NCI-H146 (cell line): ENCODE measurements at regions not wholly inside any gene's neighbourhood (a gene's known extent, or its start where the extent isn't known, plus 50 kb on each side); places are given as distances from the start of the nearest gene placed in this dataset.
A peak's percentile ranks its signal among the peaks of the same experiment; 100 is the strongest.
"Not testable (repeated sequence)": the region's sequence is repeated elsewhere in the genome, so short reads cannot be mapped to it uniquely, and the experiment has no call there.

Source experiments
- DNase-seq: peaks from one replicate; lab custom pipeline; 2025; lab: John Stamatoyannopoulos, UW

DNA sequence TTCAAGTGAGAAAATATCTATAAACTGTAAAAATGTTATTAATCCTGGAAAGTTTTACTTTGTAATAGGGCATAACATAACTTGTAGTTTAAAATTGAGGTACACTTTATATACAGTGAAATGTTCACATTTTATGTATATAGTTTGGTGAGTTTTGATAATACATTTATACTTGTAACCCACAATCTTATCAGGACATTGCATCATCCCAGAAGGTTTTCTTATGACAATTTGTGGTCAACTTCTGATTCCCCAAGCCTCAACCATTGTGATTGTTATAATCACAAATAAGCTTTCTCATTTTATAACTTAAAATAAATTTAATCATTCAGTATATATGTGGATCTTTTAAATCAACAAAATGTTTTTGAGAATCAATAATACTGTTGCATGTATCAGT lies 151.1 kb downstream of the TFPI2 start:
- DNase-seq, result no peak

- no peak for DNase-seq
These were observed 152.6 kb downstream of the TFPI2 start for GRCh38 chr7:93737953-93738352.

DNA sequence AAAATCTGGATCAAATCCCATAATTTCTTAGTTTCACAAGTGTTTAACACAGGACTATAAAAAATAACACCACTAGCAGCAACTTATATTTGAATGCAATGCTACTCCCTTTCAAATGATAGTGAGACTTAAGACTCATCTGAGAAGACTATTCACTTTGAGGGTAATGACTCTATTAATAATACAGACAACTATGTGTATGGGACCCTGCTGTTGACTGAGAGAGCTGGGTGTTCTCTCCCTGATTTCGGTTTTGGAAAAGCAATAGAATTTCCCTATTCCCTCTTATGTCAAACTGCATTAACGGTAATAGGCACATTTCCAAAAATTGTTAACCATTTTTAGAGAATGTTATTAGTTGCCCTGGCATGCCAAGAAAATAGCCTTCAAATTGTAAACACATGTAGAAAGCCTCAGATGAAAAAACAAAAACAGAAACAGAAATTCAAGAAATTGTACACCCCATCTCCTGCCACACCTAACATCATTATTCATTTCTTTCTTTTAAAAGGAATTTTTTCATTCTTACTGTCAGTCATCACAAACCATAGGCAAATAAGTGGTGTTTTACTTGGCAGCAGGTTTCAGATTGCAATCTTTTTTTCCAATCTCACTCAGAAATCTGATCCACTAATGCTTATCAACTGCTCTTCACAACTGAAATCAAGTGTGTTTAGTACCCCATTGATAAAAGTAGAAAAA lies 153.7 kb downstream of the TFPI2 start:
- DNase-seq, result peak; percentile 26

DNA sequence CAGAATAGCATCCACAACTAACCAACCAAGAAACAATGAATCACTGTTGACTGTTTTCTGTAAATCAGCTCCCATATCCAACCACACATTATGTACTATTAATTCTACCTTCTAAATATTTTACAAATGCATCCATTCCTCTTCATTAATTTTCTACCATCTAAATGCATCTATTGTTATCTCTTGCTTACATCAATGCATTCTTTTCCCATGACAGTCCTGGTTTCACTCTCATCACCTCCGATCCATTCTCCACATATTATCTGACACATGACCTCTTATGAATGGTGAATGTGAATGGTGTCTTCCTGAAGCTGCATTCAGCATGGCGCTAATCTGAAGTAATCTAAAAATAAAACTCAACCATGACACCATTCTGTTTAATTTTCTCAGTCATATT lies 153.8 kb upstream of the CALCR start:
- DNase-seq, result no peak

- DNase-seq, result no peak
These were observed 151.4 kb upstream of the CALCR start for GRCh38 chr7:93725954-93726353.

DNA sequence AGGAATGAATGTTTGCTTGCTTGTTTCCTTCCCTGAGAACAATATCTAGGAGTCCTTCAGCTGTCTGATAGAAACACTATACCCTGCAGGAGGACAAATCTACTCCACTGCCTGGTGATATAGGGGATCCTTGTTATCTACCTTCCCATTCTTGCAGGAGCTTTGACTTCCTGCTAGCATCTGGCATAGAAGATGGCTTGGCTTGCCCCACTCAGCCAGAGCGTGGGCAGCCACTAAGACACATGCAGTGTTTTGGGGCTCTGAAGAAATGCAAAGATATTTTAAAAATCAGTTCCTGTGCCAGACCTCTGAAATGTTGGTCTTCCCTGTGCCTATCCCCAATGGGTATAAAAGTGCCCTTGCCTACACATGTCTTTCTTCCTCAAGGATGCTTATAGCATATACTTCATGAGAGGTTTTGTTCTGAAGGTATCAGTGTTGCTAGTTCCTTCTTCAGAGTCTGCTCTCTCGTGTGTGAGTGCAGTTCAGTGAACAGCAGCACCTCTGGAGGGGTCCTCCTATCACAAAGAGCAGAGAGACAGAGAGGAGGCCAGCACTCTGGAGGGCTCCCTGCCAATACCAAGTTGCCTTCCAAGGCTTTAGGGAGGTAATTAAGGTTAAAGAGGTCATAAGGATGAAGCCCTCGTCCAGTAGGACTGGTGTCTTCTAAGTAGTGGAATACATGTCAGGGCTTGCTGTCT lies 149.1 kb upstream of the CALCR start:
- DNase-seq, result no peak

- no peak for DNase-seq
These were observed 145.6 kb upstream of the CALCR start for GRCh38 chr7:93720106-93720505.

DNA sequence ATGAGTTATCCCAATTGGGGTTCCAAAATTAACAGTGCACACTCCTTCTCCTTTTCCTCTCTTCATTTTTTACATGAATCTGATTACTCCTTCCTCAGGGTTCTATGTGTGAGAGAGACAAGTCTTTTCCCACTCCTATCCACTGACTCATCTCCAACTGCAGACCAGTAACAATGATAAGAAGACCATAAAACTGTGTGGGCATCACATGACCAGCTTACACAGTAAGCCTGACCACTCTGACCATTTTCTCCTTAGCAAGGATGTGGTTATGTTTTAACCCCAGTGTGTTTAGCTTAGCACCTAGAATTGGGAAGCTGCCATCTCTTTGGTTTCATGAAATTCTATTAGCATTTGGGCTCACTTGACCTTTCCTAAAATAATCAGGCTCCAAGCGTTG lies 145.0 kb upstream of the CALCR start:
- DNase-seq, result no peak

- no peak for DNase-seq
These were observed 142.8 kb upstream of the CALCR start for GRCh38 chr7:93717217-93717900.

DNA sequence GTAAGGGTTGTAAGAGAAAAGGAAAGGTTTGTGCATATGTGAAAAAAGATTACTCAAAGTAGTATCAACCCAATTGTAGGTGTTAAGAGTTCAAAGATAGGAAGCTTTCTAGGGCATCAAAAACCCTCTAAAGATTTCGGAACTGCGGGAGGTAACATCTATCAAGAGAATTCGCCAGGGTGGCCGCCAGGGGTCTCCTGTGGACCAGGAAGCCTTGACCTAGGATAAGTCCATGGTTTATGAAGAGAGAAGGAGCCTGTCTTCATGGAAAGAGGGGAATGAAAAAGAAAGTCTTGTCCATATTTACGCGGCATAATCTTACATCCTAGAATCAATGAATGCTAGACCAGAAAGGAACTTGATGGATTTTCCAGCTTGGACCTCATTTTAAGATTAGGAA lies 140.7 kb upstream of the CALCR start:
- peak; percentile 26 for DNase-seq

DNA sequence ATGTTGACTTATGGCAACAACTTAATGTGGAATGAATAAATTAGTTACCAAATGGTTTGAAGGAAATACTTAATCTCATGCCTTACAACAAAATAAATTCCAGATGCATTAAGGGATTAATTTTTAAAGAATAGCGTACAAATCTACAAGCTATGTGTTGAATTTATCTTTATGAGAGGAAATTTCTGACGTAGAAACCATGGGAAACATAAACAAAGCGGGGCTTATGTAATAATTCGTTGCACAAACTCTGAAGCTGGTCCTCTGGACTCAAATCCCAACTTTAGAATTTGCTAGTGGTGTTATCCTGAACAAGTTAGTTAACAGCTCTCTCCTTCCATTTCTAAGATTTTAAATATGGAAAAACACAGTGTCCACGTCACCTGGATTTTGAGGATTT lies 137.4 kb upstream of the CALCR start:
- DNase-seq, result no peak

DNA sequence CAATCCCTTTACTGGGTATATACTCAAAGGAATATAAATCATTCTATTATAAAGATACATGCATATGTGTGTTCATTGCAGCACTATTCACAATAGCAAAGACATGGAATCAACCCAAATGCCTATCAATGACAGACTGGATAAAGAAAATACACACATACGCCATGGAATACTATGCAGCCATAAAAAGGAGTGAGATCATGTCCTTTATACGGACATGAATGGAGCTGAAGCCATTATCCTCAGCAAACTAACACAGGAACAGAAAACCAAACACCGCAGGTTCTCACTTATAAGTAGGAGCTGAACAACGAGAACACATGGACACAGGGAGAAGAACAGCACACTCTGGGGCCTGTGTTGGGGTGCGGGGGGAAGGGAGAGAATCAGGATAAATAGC lies 133.7 kb upstream of the CALCR start:
- not testable (repeated sequence) for DNase-seq

GRCh38 chr7:93707249-93707648 lies 132.7 kb upstream of the CALCR start:
- DNase-seq, result no peak

DNA sequence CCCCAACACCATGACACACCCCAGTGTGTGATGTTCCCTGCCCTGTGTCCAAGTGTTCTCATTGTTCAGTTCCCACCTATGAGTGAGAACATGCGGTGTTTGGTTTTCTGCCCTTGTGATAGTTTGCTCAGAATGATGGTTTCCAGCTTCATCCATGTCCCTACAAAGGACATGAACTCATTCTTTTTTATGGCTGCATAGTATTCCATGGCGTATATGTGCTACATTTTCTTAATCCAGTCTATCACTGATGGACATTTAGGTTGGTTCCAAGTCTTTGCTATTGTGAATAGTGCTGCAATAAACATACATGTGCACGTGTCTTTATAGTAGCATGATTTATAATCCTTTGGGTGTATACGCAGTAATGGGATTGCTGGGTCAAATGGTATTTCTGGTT lies 131.6 kb upstream of the CALCR start:
- DNase-seq, result not testable (repeated sequence)

DNA sequence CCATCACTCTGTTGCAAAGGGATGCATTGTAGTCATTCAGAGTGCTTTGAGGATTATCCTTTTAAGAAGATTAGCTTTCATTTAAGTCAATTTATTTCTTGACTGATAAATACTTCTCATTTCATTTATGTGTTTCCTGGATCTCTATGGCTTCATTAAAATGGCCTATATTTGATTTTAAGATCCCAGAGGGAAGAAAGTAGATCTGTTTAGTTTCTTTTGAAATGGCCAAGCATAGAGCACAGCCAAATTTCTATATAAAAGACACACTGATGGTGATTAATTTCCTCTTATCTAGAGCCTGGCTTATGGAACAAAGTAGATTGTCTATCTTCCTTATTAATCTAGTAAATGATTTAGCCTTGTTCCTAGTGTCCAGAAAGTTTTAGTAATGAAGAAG lies 129.7 kb upstream of the CALCR start:
- no peak for DNase-seq

GRCh38 chr7:93697901-93698300 lies 123.4 kb upstream of the CALCR start:
- no peak for DNase-seq

DNA sequence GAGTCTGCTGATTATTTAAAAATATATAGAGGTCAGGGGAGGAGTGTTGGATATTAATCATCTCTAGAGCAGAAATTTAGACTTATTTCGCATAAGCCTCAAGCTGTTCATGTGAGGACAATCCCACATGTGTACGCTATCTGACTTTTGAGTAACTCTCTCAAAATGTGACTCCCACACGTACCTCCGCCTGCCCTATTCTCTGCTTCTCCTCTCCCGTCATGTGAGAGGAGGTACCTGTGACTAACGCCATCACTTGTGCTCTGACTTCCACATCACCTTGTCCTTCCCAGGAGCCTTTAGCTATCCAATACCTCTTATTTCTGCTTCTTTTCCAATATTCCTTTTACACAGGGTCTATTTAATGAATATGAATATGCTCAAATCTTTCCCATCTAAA lies 119.3 kb upstream of the CALCR start:
- DNase-seq, result no peak

- no peak for DNase-seq
These were observed 115.5 kb upstream of the CALCR start for GRCh38 chr7:93690021-93690420.

DNA sequence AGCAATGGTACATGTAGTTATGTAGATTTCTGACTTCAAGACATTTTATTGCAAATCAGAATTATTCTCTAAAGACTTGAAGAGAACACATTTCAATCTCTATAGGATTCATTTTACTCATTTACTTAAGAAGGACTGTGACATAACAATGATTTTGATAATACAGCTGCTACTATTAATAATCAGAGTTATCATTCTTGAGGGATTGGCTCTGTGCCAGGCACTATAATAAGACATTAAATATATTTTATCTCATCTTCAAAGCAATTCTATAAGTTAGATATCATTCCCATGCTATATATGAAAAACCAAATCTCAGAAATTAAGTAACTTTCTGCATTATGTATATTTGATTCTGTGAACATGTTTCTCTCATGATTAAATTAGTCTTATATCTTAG lies 103.7 kb upstream of the CALCR start:
- no peak for DNase-seq

- DNase-seq, result no peak
These were observed 89.2 kb upstream of the CALCR start for GRCh38 chr7:93663561-93664299.

- not testable (repeated sequence) for DNase-seq
These were observed 83.6 kb upstream of the CALCR start for GRCh38 chr7:93658163-93658562.

DNA sequence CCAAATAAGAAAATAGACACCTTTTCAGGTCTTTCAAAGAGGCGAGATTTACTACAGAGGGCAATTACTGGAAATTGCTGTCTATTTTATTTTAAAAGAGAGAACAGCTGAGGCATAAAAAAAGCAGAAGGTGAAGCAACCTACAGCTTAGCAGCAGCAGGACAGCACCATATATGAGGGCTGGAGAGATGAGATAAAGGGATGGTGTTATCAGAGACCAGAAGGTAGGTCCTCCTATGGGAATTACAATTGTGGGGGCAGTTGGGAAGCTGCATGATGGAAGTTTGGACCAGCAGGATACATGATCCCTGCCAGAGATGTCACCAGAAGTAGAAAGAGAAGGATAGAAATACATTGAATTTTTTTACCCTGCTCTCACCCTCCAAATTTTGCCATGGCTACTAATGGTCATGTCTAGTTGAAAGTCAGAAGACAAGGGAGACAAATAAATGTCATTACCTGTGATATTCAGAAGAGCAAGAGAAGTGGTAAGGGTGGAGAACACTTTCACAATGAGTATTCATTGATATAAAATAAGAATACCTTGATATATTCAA lies 77.2 kb upstream of the CALCR start:
- peak; percentile 16 for DNase-seq
